Hepatocyte (in vitro differentiated cells): ENCODE measurements at regions not wholly inside any gene's neighbourhood (a gene's known extent, or its start where the extent isn't known, plus 50 kb on each side); places are given as distances from the start of the nearest gene placed in this dataset.

Experiments
- CTCF ChIP-seq: fragments of 200-600 bp; sonication (generic); IDR thresholded peaks from 2 replicates; pipeline ENCODE4 v1.5.1; 2016; ENCODE audit warnings: antibody characterized with exemption, mild to moderate bottlenecking; ENCODE audit not compliant: poor library complexity
- EZH2 ChIP-seq: fragments of 200-600 bp; sonication (generic); IDR thresholded peaks from 2 replicates; pipeline ENCODE4 v1.6.1; 2016; ENCODE audit warnings: antibody characterized with exemption, mild to moderate bottlenecking, borderline replicate concordance
- EZH2phosphoT487 ChIP-seq: fragments of 200-600 bp; sonication (generic); IDR thresholded peaks from one replicate; pipeline ENCODE4 v1.6.1; 2018; ENCODE audit warnings: antibody characterized with exemption, mild to moderate bottlenecking, low read depth, moderate library complexity; ENCODE audit not compliant: unreplicated experiment, severe bottlenecking

- TF ChIP-seq CTCF (no peak), EZH2 (no peak), EZH2phosphoT487 (no peak)
Measured at GRCh38 chr3:4071481-4072184, 231.5 kb upstream of the SETMAR start.
